22Rv1 (cell line): ENCODE measurements at regions not wholly inside any gene's neighbourhood (a gene's known extent, or its start where the extent isn't known, plus 50 kb on each side); places are given as distances from the start of the nearest gene placed in this dataset.

Experiments
- H3K27ac ChIP-seq: fragments of 450-650 bp; 2 replicates; pipeline ENCODE4 v1.5.1; 2017
- CTCF ChIP-seq: fragments of 450-650 bp; IDR thresholded peaks from 2 replicates; pipeline ENCODE4 v1.5.1; 2017; ENCODE audit warnings: mild to moderate bottlenecking
- ZFX ChIP-seq: fragments of 450-650 bp; IDR thresholded peaks from 2 replicates; pipeline ENCODE4 v1.6.1; 2017; ENCODE audit warnings: antibody characterized with exemption, borderline replicate concordance

GRCh38 chr5:5575461-5575860 lies 153.0 kb downstream of the ICE1 start:
- TF ChIP-seq CTCF (no peak), ZFX (no peak)
- no peak overlapping the region for H3K27ac ChIP-seq

GRCh38 chr5:5573798-5574380 lies 151.4 kb downstream of the ICE1 start:
- H3K27ac ChIP-seq: no peak overlapping the region
- TF ChIP-seq ZFX (no peak), CTCF (no peak)

- H3K27ac ChIP-seq: no peak overlapping the region
- TF ChIP-seq CTCF (no peak), ZFX (no peak)
Observed at GRCh38 chr5:5572976-5573797, 150.7 kb downstream of the ICE1 start.

GRCh38 chr5:5572010-5572865 lies 149.8 kb downstream of the ICE1 start:
- no peak overlapping the region for H3K27ac ChIP-seq
- TF ChIP-seq ZFX (no peak), CTCF (no peak)

GRCh38 chr5:5570646-5571045 lies 148.2 kb downstream of the ICE1 start:
- no peak overlapping the region for H3K27ac ChIP-seq
- no peak for TF ChIP-seq ZFX
- no peak for TF ChIP-seq CTCF

- no peak overlapping the region for H3K27ac ChIP-seq
- TF ChIP-seq CTCF (no peak), ZFX (no peak)
Observed at GRCh38 chr5:5564898-5565297, 142.4 kb downstream of the ICE1 start.
